ENCODE measurements at regions not wholly inside any gene's neighbourhood (a gene's known extent, or its start where the extent isn't known, plus 50 kb on each side); places are given as distances from the start of the nearest gene placed in this dataset.

- no peaks in the 10 kb centered on the region for H3K36me3 ChIP-seq (ENCODE audit: insufficient read depth, low read length)
- no peaks in the 10 kb centered on the region for H3K9me3 ChIP-seq (ENCODE audit: low read length)
- H3K4me1 ChIP-seq (ENCODE audit: insufficient read depth, low read length): no peaks in the 10 kb centered on the region
- no peaks in the 10 kb centered on the region for H3K27me3 ChIP-seq (ENCODE audit: insufficient read depth, low read length)
- no peak overlapping the region for H3K4me3 ChIP-seq (ENCODE audit: low read length)
- no peak overlapping the region for H2AFZ ChIP-seq (ENCODE audit: low read depth, low read length)
Observed at GRCh38 chr9:91074866-91075265, 273.2 kb downstream of the SYK start.

- H3K4me1 ChIP-seq (ENCODE audit: insufficient read depth, low read length): no peaks in the 10 kb centered on the region
- no peak overlapping the region for H3K4me3 ChIP-seq (ENCODE audit: low read length)
- no peaks in the 10 kb centered on the region for H3K27me3 ChIP-seq (ENCODE audit: insufficient read depth, low read length)
- no peak overlapping the region for H2AFZ ChIP-seq (ENCODE audit: low read depth, low read length)
- no peaks in the 10 kb centered on the region for H3K36me3 ChIP-seq (ENCODE audit: insufficient read depth, low read length)
- no peaks in the 10 kb centered on the region for H3K9me3 ChIP-seq (ENCODE audit: low read length)
Observed at GRCh38 chr9:91075279-91075678, 273.7 kb downstream of the SYK start.

GRCh38 chr9:91077624-91078368 is 276.2 kb downstream of the SYK start:
- Histone ChIP-seq H2AFZ (ENCODE audit: low read depth, low read length) (no peak overlapping the region), H3K36me3 (ENCODE audit: insufficient read depth, low read length) (no peaks in the 10 kb centered on the region), H3K4me1 (ENCODE audit: insufficient read depth, low read length) (no peaks in the 10 kb centered on the region), H3K4me3 (ENCODE audit: low read length) (no peak overlapping the region), H3K27me3 (ENCODE audit: insufficient read depth, low read length) (no peaks in the 10 kb centered on the region), H3K9me3 (ENCODE audit: low read length) (no peaks in the 10 kb centered on the region)

GRCh38 chr9:91078369-91078695 is 276.7 kb downstream of the SYK start:
- Histone ChIP-seq H3K4me1 (ENCODE audit: insufficient read depth, low read length) (no peaks in the 10 kb centered on the region), H3K4me3 (ENCODE audit: low read length) (no peak overlapping the region), H2AFZ (ENCODE audit: low read depth, low read length) (no peak overlapping the region), H3K27me3 (ENCODE audit: insufficient read depth, low read length) (no peaks in the 10 kb centered on the region), H3K9me3 (ENCODE audit: low read length) (no peaks in the 10 kb centered on the region), H3K36me3 (ENCODE audit: insufficient read depth, low read length) (no peaks in the 10 kb centered on the region)

- no peaks in the 10 kb centered on the region for H3K27me3 ChIP-seq (ENCODE audit: insufficient read depth, low read length)
- H3K4me1 ChIP-seq (ENCODE audit: insufficient read depth, low read length): no peaks in the 10 kb centered on the region
- H2AFZ ChIP-seq (ENCODE audit: low read depth, low read length): no peak overlapping the region
- H3K36me3 ChIP-seq (ENCODE audit: insufficient read depth, low read length): no peaks in the 10 kb centered on the region
- H3K4me3 ChIP-seq (ENCODE audit: low read length): no peak overlapping the region
- H3K9me3 ChIP-seq (ENCODE audit: low read length): no peaks in the 10 kb centered on the region
Observed at GRCh38 chr9:91082731-91083130, 279.0 kb downstream of the AUH start.

- Histone ChIP-seq H3K4me3 (ENCODE audit: low read length) (no peak overlapping the region), H3K27me3 (ENCODE audit: insufficient read depth, low read length) (no peaks in the 10 kb centered on the region), H3K9me3 (ENCODE audit: low read length) (no peaks in the 10 kb centered on the region), H2AFZ (ENCODE audit: low read depth, low read length) (no peak overlapping the region), H3K4me1 (ENCODE audit: insufficient read depth, low read length) (no peaks in the 10 kb centered on the region), H3K36me3 (ENCODE audit: insufficient read depth, low read length) (no peaks in the 10 kb centered on the region)
Observed at GRCh38 chr9:91084896-91085516, 276.7 kb downstream of the AUH start.

GRCh38 chr9:91085517-91086291 is 276.0 kb downstream of the AUH start:
- Histone ChIP-seq H3K4me1 (ENCODE audit: insufficient read depth, low read length) (no peaks in the 10 kb centered on the region), H3K4me3 (ENCODE audit: low read length) (no peak overlapping the region), H3K9me3 (ENCODE audit: low read length) (no peaks in the 10 kb centered on the region), H3K27me3 (ENCODE audit: insufficient read depth, low read length) (no peaks in the 10 kb centered on the region), H2AFZ (ENCODE audit: low read depth, low read length) (no peak overlapping the region), H3K36me3 (ENCODE audit: insufficient read depth, low read length) (no peaks in the 10 kb centered on the region)

- Histone ChIP-seq H3K9me3 (ENCODE audit: low read length) (no peaks in the 10 kb centered on the region), H3K4me1 (ENCODE audit: insufficient read depth, low read length) (no peaks in the 10 kb centered on the region), H3K36me3 (ENCODE audit: insufficient read depth, low read length) (no peaks in the 10 kb centered on the region), H2AFZ (ENCODE audit: low read depth, low read length) (no peak overlapping the region), H3K4me3 (ENCODE audit: low read length) (no peak overlapping the region), H3K27me3 (ENCODE audit: insufficient read depth, low read length) (no peaks in the 10 kb centered on the region)
Observed at GRCh38 chr9:91086657-91087461, 274.9 kb downstream of the AUH start.

GRCh38 chr9:91087462-91087759 is 274.3 kb downstream of the AUH start:
- Histone ChIP-seq H3K4me3 (ENCODE audit: low read length) (no peak overlapping the region), H2AFZ (ENCODE audit: low read depth, low read length) (no peak overlapping the region), H3K4me1 (ENCODE audit: insufficient read depth, low read length) (no peaks in the 10 kb centered on the region), H3K36me3 (ENCODE audit: insufficient read depth, low read length) (no peaks in the 10 kb centered on the region), H3K27me3 (ENCODE audit: insufficient read depth, low read length) (no peaks in the 10 kb centered on the region), H3K9me3 (ENCODE audit: low read length) (no peaks in the 10 kb centered on the region)

- no peak overlapping the region for H2AFZ ChIP-seq (ENCODE audit: low read depth, low read length)
- no peaks in the 10 kb centered on the region for H3K36me3 ChIP-seq (ENCODE audit: insufficient read depth, low read length)
- no peaks in the 10 kb centered on the region for H3K9me3 ChIP-seq (ENCODE audit: low read length)
Observed at GRCh38 chr9:91089405-91090129, 272.2 kb downstream of the AUH start.

GRCh38 chr9:91090130-91090410 is 271.6 kb downstream of the AUH start:
- H3K27me3 ChIP-seq (ENCODE audit: insufficient read depth, low read length): no peaks in the 10 kb centered on the region
- no peak overlapping the region for H2AFZ ChIP-seq (ENCODE audit: low read depth, low read length)
- H3K9me3 ChIP-seq (ENCODE audit: low read length): no peaks in the 10 kb centered on the region
- no peaks in the 10 kb centered on the region for H3K36me3 ChIP-seq (ENCODE audit: insufficient read depth, low read length)
- H3K4me1 ChIP-seq (ENCODE audit: insufficient read depth, low read length): no peaks in the 10 kb centered on the region
- H3K4me3 ChIP-seq (ENCODE audit: low read length): no peak overlapping the region

More at GRCh38 chr9:91089405-91090129, 272.2 kb downstream of the AUH start:
- Histone ChIP-seq H3K4me3 (ENCODE audit: low read length) (no peak overlapping the region), H3K4me1 (ENCODE audit: insufficient read depth, low read length) (no peaks in the 10 kb centered on the region), H3K27me3 (ENCODE audit: insufficient read depth, low read length) (no peaks in the 10 kb centered on the region)

GRCh38 chr9:91092214-91092613 is 269.5 kb downstream of the AUH start:
- no peaks in the 10 kb centered on the region for H3K4me1 ChIP-seq (ENCODE audit: insufficient read depth, low read length)
- H3K27me3 ChIP-seq (ENCODE audit: insufficient read depth, low read length): no peaks in the 10 kb centered on the region
- no peak overlapping the region for H2AFZ ChIP-seq (ENCODE audit: low read depth, low read length)
- no peak overlapping the region for H3K4me3 ChIP-seq (ENCODE audit: low read length)
- H3K9me3 ChIP-seq (ENCODE audit: low read length): no peaks in the 10 kb centered on the region
- no peaks in the 10 kb centered on the region for H3K36me3 ChIP-seq (ENCODE audit: insufficient read depth, low read length)
